A673 (cell line): ENCODE measurements at regions not wholly inside any gene's neighbourhood (a gene's known extent, or its start where the extent isn't known, plus 50 kb on each side); places are given as distances from the start of the nearest gene placed in this dataset.

Experiments
- BruUV-seq: library from RNA; stranded (reverse); fragments of 400-500 nt; replicated peaks from 2 replicates; lab custom pipeline; 2021; lab: Mats Ljungman, UMichigan
- CTCF ChIA-PET: fragments of 300-600 bp; sonication (Branson Sonifier 250); formaldehyde crosslinking; loops from one replicate; lab custom pipeline; 2022; ENCODE audit warnings: antibody characterized with exemption; lab: Charles Lee
- POLR2A ChIA-PET: fragments of 300-600 bp; sonication (Branson Sonifier 250); formaldehyde crosslinking; loops from one replicate; lab custom pipeline; 2022; ENCODE audit warnings: antibody characterized with exemption; ENCODE audit not compliant: low non-redundant PET; lab: Charles Lee
- DNase-seq: peaks from one replicate; pipeline ENCODE4 v3.0.0-alpha.2; 2015; ENCODE audit warnings: low spot score
- H3K27ac ChIP-seq: fragments of 200-600 bp; sonication (generic); 2 replicates; pipeline ENCODE4 v1.5.1; 2016; ENCODE audit warnings: mixed run types, low read depth, mild to moderate bottlenecking, mixed read lengths, antibody characterized with exemption, low read length; ENCODE audit not compliant: poor library complexity, severe bottlenecking
- H3K27me3 ChIP-seq: fragments of 200-600 bp; sonication (generic); replicated peaks from 2 replicates; pipeline ENCODE4 v1.6.1; 2017; ENCODE audit warnings: mixed run types, low read depth, mild to moderate bottlenecking, mixed read lengths, antibody characterized with exemption, low read length; ENCODE audit not compliant: insufficient read depth, poor library complexity
- H3K36me3 ChIP-seq: fragments of 200-600 bp; sonication (generic); 2 replicates; pipeline ENCODE4 v1.6.1; 2016; ENCODE audit warnings: mixed run types, mild to moderate bottlenecking, mixed read lengths, antibody characterized with exemption, low read length; ENCODE audit not compliant: insufficient read depth, poor library complexity, severe bottlenecking
- H3K4me1 ChIP-seq: fragments of 200-600 bp; sonication (generic); 2 replicates; pipeline ENCODE4 v1.6.1; 2017; ENCODE audit warnings: mixed run types, mild to moderate bottlenecking, mixed read lengths, antibody characterized with exemption, low read length; ENCODE audit not compliant: insufficient read depth, poor library complexity, severe bottlenecking
- H3K4me3 ChIP-seq: fragments of 200-600 bp; sonication (generic); 2 replicates; pipeline ENCODE4 v1.5.1; 2016; ENCODE audit warnings: low read depth, mixed run types, mild to moderate bottlenecking, mixed read lengths, low read length; ENCODE audit not compliant: poor library complexity, severe bottlenecking
- H3K9me3 ChIP-seq: fragments of 200-600 bp; sonication (generic); 2 replicates; pipeline ENCODE4 v1.6.1; 2016; ENCODE audit warnings: mixed run types, low read depth, mild to moderate bottlenecking, mixed read lengths, antibody characterized with exemption, low read length; ENCODE audit not compliant: poor library complexity, severe bottlenecking
- CTCF ChIP-seq: fragments of 300-800, 200-600 bp; sonication (generic); conservative IDR thresholded peaks from 2 replicates; pipeline ENCODE4 v1.5.1; 2017; ENCODE audit warnings: low read depth, mild to moderate bottlenecking, antibody characterized with exemption, low read length, moderate library complexity, mixed read lengths
- EZH2 ChIP-seq: fragments of 200-600 bp; sonication (generic); IDR thresholded peaks from 2 replicates; pipeline ENCODE4 v1.6.1; 2017; ENCODE audit warnings: borderline replicate concordance, low read depth, mild to moderate bottlenecking, mixed read lengths, antibody characterized with exemption, low read length; ENCODE audit not compliant: poor library complexity, severe bottlenecking
- intact Hi-C: fragments of 100-400 bp; cut with micrococcal nuclease; formaldehyde crosslinking; loops from one replicate; pipeline ENCODE4 v1.10.0; 2022; ENCODE audit not compliant: unreplicated experiment

- no peak overlapping the region for H3K27ac ChIP-seq
- TF ChIP-seq EZH2 (no peak), CTCF (no peak)
- ChIA-PET POLR2A (no interaction called here), CTCF (no interaction called here)
- H3K4me1 ChIP-seq, result peaks cover 11% of the 10 kb centered on the region
- intact Hi-C loops, result no loop called here
- H3K9me3 ChIP-seq, result no peaks in the 10 kb centered on the region
- no TSS peak for BruUV-seq
- DNase-seq, result no peak
- no peaks in the 10 kb centered on the region for H3K27me3 ChIP-seq
- no peak overlapping the region for H3K4me3 ChIP-seq
- no peaks in the 10 kb centered on the region for H3K36me3 ChIP-seq
Measured at GRCh38 chr4:137640838-137641158, 108.5 kb upstream of the PCDH18 start.

DNA sequence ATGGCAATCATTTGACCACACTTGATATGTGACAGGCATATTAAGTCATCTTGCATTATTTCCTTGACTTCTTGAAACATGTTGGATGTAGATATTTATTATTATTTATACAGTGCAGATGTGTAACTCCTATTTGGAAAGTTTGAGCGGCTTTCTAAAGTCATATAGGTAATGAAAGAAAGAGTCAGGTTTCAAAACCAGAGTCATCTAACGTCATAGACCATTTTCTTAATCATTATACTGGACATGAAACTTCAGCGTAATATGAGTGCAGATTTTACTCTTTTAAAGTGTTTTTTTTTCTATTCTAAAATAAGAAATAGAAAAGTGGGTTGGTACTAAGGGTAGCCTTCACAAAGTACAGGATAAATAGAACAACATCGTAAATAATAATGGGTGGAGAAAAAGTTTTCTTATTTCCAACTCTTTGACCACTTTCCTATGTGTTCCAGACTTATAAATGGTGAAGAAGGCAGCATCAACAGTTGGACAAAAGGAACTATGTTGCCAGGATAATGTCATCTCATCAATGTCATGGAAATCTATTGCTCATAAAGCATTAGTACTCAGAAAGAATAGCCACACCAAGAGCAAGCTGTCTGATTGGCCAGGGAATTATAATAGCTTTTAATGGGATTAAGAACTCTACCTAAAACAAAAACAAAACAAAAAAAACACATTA is 108.0 kb upstream of the PCDH18 start:
- no peaks in the 10 kb centered on the region for H3K9me3 ChIP-seq
- ChIA-PET CTCF (no interaction called here), POLR2A (no interaction called here)
- peaks cover 13% of the 10 kb centered on the region for H3K4me1 ChIP-seq
- BruUV-seq, result no TSS peak
- H3K36me3 ChIP-seq, result no peaks in the 10 kb centered on the region
- TF ChIP-seq CTCF (no peak), EZH2 (no peak)
- H3K4me3 ChIP-seq, result no peak overlapping the region
- DNase-seq, result no peak
- no peak overlapping the region for H3K27ac ChIP-seq
- intact Hi-C loops, result no loop called here
- no peaks in the 10 kb centered on the region for H3K27me3 ChIP-seq

- Histone ChIP-seq H3K27ac (no peak overlapping the region), H3K4me3 (no peak overlapping the region), H3K4me1 (peaks cover 25% of the 10 kb centered on the region), H3K36me3 (no peaks in the 10 kb centered on the region), H3K9me3 (no peaks in the 10 kb centered on the region), H3K27me3 (no peaks in the 10 kb centered on the region)
- BruUV-seq, result no TSS peak
- ChIA-PET CTCF (no interaction called here), POLR2A (no interaction called here)
- intact Hi-C loops, result no loop called here
- no peak for TF ChIP-seq EZH2
- TF ChIP-seq CTCF, result no peak
- DNase-seq, result no peak
Measured at GRCh38 chr4:137638934-137639333, 106.6 kb upstream of the PCDH18 start.
